DOHH2 (cell line): ENCODE measurements at regions not wholly inside any gene's neighbourhood (a gene's known extent, or its start where the extent isn't known, plus 50 kb on each side); places are given as distances from the start of the nearest gene placed in this dataset.
"Not testable (repeated sequence)": the region's sequence is repeated elsewhere in the genome, so short reads cannot be mapped to it uniquely, and the experiment has no call there.

Experiments
- H3F3A ChIP-seq: fragments of 200-600 bp; sonication (generic), shearing (Covaris generic); 2 replicates; pipeline ENCODE4 v1.6.0; 2016; ENCODE audit warnings: antibody characterized with exemption, mild to moderate bottlenecking; ENCODE audit not compliant: control insufficient read depth, insufficient read depth
- H3K27ac ChIP-seq: fragments of 200-600 bp; sonication (generic); 2 replicates; pipeline ENCODE4 v1.5.1; 2014; ENCODE audit warnings: low read depth, mild to moderate bottlenecking, low read length, moderate library complexity
- H3K27me3 ChIP-seq: fragments of 200-600 bp; sonication (generic); 2 replicates; pipeline ENCODE4 v1.6.1; 2014; ENCODE audit warnings: mild to moderate bottlenecking, low read length, mixed read lengths; ENCODE audit not compliant: control insufficient read depth
- H3K36me3 ChIP-seq: fragments of 200-600 bp; sonication (generic); 2 replicates; pipeline ENCODE4 v1.6.1; 2014; ENCODE audit warnings: mild to moderate bottlenecking, low read length, moderate library complexity, mixed read lengths; ENCODE audit not compliant: control insufficient read depth
- H3K4me1 ChIP-seq: fragments of 200-600 bp; sonication (generic); 2 replicates; pipeline ENCODE4 v1.6.1; 2014; ENCODE audit warnings: mild to moderate bottlenecking, low read length, mixed read lengths; ENCODE audit not compliant: control insufficient read depth
- H3K4me2 ChIP-seq: fragments of 200-600 bp; sonication (generic); 2 replicates; pipeline ENCODE4 v1.6.0; 2014; ENCODE audit warnings: mild to moderate bottlenecking, low read length, moderate library complexity
- H3K4me3 ChIP-seq: fragments of 200-600 bp; sonication (generic); 2 replicates; pipeline ENCODE4 v1.5.1; 2014; ENCODE audit warnings: mild to moderate bottlenecking, low read length, mixed read lengths
- H3K79me2 ChIP-seq: fragments of 200-600 bp; sonication (generic); 2 replicates; pipeline ENCODE4 v1.6.1; 2014; ENCODE audit warnings: mild to moderate bottlenecking, low read length, mixed read lengths; ENCODE audit not compliant: control insufficient read depth
- H3K9me2 ChIP-seq: fragments of 200-600 bp; sonication (generic); replicated peaks from 2 replicates; pipeline ENCODE4 v1.6.1; 2014; ENCODE audit warnings: mild to moderate bottlenecking, low read length, mixed read lengths; ENCODE audit not compliant: control insufficient read depth
- H3K9me3 ChIP-seq: fragments of 200-600 bp; sonication (generic); 2 replicates; pipeline ENCODE4 v1.6.1; 2014; ENCODE audit warnings: antibody characterized with exemption, low read length, mixed read lengths; ENCODE audit not compliant: control insufficient read depth, insufficient read depth
- H4K20me1 ChIP-seq: fragments of 200-600 bp; sonication (generic); 2 replicates; pipeline ENCODE4 v1.6.0; 2014; ENCODE audit warnings: low read depth, mild to moderate bottlenecking, antibody characterized with exemption, low read length, moderate library complexity; ENCODE audit not compliant: control insufficient read depth, insufficient read depth
- EZH2phosphoT487 ChIP-seq: fragments of 200-600 bp; sonication (generic); IDR thresholded peaks from 2 replicates; pipeline ENCODE4 v1.6.1; 2017; ENCODE audit warnings: borderline replicate concordance, mild to moderate bottlenecking, antibody characterized with exemption, low read length, moderate library complexity, mixed read lengths
- TF ChIP-seq, protein P1 (sequence below): fragments of 200-600 bp; sonication (generic); IDR thresholded peaks from one replicate; pipeline ENCODE4 v1.5.1; 2014; ENCODE audit warnings: antibody characterized with exemption, mild to moderate bottlenecking, low read depth, low read length; ENCODE audit not compliant: poor library complexity, severe bottlenecking

DNA sequence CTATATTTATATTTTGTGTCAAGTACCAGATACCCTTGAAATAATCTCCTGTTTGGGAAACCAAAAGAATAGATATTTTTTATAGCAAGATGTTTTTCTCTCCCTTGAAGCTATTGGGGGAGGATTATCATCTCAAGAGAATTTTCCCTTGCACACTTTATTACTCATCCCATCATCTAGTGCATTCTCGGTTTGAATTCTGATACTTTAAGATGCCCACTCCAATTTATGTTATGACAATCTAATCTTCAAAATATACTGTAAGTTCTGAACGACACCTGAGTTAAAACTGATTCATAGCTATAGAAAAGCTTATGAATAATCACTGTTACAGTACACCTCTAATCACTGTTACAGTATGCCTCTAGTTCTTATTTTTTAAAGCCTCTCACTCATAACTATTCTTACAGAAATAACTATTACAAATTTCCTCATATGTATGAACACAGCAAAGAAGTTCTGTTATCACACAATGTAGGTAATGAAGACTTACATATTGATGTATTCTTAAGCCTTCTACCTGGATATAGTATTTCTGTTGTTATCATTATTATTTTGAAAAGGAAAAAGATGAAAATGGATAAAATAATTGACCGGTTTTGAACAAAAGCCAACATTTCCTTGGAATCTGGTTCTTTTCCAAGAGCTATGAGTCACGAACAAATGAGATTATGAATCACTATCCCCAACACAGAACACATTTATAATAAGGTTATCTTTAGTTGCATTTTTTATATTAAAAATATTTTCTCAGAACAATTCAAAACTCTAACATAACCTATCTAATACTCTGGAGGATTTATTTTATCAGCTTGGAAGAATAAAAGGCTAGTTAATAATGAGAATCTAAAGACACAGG is 72.3 kb upstream of the FAM13C start:
- Histone ChIP-seq H3K4me2 (no peak overlapping the region), H3K36me3 (no peaks in the 10 kb centered on the region), H3K79me2 (no peaks in the 10 kb centered on the region), H3K27me3 (no peaks in the 10 kb centered on the region), H3K9me3 (peaks cover 2% of the 10 kb centered on the region; the same call in 1 of the 2 replicates), H3F3A (no peaks in the 10 kb centered on the region), H3K27ac (no peak overlapping the region), H3K4me1 (no peaks in the 10 kb centered on the region), H4K20me1 (no peaks in the 10 kb centered on the region), H3K4me3 (no peak overlapping the region), H3K9me2 (no peaks in the 10 kb centered on the region)
- TF ChIP-seq EZH2phosphoT487: no peak
- TF ChIP-seq, protein P1, sequence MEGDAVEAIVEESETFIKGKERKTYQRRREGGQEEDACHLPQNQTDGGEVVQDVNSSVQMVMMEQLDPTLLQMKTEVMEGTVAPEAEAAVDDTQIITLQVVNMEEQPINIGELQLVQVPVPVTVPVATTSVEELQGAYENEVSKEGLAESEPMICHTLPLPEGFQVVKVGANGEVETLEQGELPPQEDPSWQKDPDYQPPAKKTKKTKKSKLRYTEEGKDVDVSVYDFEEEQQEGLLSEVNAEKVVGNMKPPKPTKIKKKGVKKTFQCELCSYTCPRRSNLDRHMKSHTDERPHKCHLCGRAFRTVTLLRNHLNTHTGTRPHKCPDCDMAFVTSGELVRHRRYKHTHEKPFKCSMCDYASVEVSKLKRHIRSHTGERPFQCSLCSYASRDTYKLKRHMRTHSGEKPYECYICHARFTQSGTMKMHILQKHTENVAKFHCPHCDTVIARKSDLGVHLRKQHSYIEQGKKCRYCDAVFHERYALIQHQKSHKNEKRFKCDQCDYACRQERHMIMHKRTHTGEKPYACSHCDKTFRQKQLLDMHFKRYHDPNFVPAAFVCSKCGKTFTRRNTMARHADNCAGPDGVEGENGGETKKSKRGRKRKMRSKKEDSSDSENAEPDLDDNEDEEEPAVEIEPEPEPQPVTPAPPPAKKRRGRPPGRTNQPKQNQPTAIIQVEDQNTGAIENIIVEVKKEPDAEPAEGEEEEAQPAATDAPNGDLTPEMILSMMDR: no peak

DNA sequence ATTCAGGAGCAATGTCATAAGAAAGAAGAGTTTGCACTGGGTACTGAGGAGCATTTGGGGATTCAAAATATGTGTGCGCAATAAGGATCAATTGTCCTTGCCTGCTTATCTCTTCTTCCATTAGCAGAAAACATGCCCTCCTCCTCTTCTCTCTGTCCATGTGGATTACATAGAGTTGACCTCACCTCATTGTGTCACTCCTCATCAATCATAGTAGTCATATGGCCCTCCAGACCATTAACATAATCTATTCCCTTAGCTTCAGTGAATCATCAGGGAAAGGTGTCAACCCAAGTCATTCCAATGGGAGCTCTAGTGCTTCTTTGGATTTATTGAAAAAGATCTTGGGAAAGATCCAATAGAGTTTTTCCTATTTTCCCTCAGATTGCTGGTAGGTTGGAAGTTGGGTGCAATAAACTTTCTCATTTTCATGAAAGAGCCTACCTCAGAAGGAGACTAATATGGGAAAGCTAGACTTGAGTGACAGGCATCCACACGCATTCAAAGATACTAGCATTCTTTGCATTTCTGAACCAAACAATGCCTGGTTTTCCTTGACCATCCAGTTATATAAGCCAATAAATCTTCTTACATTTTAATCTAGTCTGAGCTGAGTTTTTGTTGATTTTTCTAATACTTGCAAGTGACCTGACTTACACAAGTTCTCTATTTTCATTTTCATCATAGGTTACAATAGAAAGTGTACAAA is 71.5 kb upstream of the FAM13C start:
- Histone ChIP-seq H3F3A (no peaks in the 10 kb centered on the region), H3K36me3 (no peaks in the 10 kb centered on the region), H3K9me3 (peaks cover 2% of the 10 kb centered on the region; the same call in 1 of the 2 replicates), H3K4me2 (no peak overlapping the region), H3K27me3 (no peaks in the 10 kb centered on the region), H3K27ac (no peak overlapping the region), H3K9me2 (no peaks in the 10 kb centered on the region), H3K79me2 (no peaks in the 10 kb centered on the region), H3K4me1 (no peaks in the 10 kb centered on the region), H3K4me3 (no peak overlapping the region), H4K20me1 (no peaks in the 10 kb centered on the region)
- TF ChIP-seq EZH2phosphoT487: no peak
- TF ChIP-seq, protein P1: no peak

DNA sequence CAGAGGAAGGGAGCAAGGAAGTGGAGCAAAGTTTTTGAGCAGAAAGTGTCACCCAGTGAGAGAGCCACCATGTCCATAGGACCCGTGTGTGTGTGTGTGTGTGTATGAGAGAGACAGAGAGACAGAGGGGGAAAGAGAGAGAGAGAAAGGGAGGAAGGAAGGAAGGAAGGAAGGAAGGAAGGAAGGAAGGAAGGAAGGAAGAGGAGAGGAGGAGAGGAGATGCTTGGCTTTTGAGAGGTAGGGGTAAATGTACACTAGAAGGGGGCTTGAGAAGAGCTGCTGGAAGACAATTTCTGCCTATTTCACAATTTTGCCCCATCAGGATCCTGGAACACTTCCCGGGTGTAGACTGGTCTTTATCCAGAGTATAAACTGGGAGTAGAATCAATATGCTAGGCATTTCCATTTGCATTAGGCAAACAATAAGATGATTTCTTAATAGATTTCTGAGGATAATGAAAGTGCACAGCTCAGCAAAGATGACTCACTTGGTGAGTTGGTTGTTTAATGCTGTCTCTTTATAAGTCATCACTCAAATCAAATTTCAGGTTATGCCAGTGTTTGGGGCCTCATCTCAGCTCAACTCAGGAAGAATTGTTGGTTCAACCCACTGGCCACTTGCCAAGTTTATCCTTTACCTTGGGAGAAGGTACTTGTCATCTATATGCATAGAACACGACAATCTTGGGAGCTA is 70.0 kb upstream of the FAM13C start:
- Histone ChIP-seq H3K9me3 (peaks cover 2% of the 10 kb centered on the region; the same call in 1 of the 2 replicates), H3K27ac (no peak overlapping the region), H3K9me2 (no peaks in the 10 kb centered on the region), H4K20me1 (no peaks in the 10 kb centered on the region), H3K79me2 (no peaks in the 10 kb centered on the region), H3F3A (no peaks in the 10 kb centered on the region), H3K4me3 (no peak overlapping the region), H3K36me3 (no peaks in the 10 kb centered on the region), H3K4me1 (no peaks in the 10 kb centered on the region), H3K27me3 (no peaks in the 10 kb centered on the region), H3K4me2 (no peak overlapping the region)
- TF ChIP-seq EZH2phosphoT487: no peak
- TF ChIP-seq, protein P1: no peak

DNA sequence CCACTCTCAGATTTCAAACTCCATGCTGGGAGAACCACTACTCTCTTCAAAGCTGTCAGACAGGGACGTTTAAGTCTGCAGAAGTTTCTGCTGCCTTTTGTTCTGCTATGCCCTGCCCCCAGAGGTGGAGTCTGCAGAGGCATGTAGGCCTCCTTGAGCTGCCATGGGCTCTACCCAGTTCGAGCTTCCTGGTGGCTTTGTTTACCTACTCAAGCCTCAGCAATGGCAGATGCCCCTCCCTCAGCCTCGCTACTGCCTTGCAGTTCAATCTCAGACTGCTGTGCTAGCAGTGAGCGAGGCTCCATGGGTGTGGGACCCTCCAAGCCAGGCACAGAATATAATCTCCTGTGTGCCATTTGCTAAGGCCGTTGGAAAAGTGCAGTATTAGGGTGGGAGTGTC is 51.4 kb upstream of the FAM13C start:
- not testable (repeated sequence) for H3K4me2 ChIP-seq, H3K4me1 ChIP-seq

More for the DNA sequence above, 51.4 kb upstream of the FAM13C start:
- H3K4me3 ChIP-seq, H3K9me3 ChIP-seq, H3K79me2 ChIP-seq, H4K20me1 ChIP-seq, H3K36me3 ChIP-seq, H3K9me2 ChIP-seq, H3K27ac ChIP-seq, H3K27me3 ChIP-seq, H3F3A ChIP-seq: not testable (repeated sequence)
